HG03135 (cell line): ENCODE measurements at regions not wholly inside any gene's neighbourhood (a gene's known extent, or its start where the extent isn't known, plus 50 kb on each side); places are given as distances from the start of the nearest gene placed in this dataset.

ENCODE experiments used
- ATAC-seq: cut with Tn5 transposase; IDR thresholded peaks from one replicate; pipeline ENCODE4 v1.9.1; 2021; ENCODE audit warnings: mild to moderate bottlenecking, moderate library complexity; ENCODE audit not compliant: unreplicated experiment

DNA sequence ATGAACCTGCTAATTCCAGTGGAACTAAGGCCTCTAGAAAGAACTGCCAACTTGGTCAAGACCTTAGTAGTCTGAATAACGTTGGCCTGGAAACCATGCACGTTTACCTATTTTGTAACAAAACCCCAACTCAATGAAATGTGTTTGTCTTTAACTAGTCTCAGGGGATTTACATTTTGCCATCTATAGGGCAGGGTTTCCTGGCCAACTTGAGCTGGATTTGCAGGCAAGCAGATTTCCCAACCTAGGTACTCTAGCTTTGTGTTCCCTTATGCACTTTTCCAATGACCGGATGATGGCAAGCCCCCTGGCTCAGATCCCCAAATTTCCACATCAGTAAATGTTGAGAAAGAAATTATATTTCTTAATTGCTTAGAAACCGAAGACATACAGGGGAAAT lies 114.5 kb downstream of the IRS2 start:
- no peak for ATAC-seq

DNA sequence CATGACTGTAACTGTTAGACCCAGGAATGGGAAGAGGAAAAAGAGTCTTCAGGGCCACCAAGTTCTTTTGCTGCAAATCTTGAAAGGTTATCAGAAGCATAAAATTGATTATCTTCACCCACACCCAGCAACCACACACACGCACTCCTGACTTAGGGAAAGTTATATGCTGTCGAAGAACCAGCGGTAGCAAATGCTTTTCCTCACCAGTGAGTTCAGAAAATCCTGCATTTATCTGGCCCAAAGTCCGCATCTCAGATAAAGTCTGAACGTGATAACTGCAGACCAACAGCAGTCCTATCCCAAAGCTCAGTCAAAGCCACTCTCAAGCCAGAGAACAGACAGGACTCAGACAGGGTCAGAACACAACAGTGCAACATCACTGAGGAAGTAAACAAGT lies 115.6 kb downstream of the IRS2 start:
- no peak for ATAC-seq

DNA sequence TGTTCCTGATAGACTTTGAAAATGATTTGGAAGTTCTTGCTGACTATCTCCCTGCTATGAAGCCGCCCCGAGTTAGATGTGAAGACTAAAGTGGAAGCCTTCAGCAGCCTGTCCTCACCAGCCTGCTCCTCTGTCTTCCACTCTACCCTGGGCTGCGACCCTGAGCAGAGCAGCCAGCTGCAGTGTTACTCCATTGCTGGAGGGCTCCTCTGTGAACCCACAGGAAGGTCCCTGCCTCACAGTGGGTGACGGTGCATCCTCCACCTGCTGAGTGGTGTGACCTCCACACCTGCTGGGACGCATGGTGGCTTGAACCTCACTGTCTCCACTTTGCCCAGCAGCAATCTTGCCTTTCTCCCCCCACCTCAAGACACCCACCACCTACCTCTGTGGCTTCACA lies 116.4 kb downstream of the IRS2 start:
- ATAC-seq: no peak

DNA sequence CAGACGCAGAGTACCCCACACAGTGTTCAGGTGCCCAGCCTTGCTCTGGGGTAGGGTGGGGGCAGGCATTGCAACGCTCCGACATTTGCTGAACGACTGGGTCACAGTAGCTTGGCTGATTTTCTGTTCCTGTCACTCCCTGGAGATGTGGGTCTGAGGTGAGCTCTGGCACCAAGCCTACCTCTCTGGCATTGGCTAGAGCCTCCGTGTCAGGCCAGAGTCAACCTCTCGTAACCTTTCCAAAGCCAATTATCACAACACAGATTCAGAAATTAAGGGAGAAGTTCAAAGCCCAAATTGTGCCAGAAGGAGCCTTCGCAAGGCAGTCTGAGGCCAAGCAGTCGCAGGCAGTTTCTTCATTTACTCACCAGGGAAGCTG lies 117.2 kb downstream of the IRS2 start:
- no peak for ATAC-seq

DNA sequence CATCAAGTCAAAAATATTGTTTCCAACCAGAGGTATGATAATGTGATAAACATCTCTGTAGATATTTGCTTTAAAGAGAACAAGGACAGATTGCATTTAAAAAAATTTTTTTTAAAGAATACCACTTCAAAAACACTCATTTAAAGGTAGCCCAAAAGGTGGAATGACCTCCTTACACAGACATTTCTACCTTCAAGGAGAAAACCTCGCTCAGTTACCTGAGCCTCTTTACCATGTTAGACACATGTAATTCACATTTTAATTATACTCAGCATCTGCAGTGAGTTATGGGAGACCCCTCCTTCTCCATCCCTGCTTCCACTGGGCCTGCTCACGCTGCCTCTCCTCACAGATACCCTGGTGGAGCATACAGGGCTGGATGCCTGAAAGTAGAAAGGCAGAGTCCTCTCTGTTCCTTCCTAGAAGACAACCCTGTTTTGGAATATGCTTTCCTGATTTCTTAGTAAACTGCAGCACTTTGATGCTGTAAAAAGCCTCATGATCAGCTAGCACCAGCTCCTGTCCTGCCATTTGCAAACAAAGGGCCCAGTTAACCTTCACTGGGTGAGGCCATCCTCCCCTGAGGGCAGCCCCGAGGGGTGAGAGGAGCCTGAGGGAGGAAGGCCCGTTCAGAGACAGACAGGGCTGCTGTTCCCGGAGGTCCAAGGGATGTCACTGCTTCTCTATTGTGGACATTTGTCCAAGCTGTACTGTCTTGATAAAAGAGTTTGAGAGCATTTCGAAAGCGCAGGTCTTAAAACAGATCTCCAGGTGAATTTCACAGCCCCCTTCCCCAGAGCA lies 117.8 kb downstream of the IRS2 start:
- ATAC-seq: no peak

DNA sequence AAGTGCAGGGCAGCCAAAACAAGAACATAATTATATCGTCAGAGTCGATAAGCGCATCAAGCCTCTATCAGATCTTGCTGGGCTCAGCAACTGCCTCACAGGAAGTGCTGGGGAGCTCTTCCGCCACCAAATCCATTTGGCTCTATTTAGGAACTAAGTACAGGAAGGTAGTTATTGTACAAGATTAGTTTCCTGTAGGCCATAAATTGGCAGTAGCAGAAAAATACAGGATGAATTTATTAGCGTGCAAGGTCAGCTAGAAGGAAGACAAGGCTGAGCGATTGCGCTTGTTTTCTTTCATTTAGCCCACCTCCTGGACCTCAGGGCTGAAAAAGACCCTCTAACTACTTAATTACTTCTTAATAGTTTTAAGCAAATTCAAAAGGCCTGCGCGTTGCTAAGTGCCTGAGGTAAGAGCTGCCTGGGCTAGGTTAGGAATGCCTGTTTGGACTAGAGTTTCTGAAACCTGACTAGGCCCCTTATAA lies 118.5 kb downstream of the IRS2 start:
- ATAC-seq: no peak

DNA sequence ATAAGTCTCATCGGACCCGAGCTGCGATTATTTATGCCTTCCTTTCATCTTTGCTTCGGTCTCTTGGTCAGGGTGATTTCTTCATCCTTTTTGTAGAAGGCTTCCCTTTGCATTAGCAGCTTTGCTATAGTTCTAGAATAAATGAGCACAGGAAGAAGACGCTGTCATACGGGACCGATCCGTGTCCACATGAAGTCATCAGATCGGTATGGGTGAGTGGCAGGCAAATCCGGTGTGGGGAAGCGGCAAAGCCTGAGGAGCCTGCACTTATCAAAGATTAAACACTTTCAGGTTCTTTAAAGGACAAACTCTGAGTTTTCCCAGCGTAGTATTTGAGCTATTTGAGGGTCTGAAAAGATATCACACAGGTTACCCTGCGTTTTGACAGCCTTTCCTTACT lies 119.3 kb downstream of the IRS2 start:
- no peak for ATAC-seq

DNA sequence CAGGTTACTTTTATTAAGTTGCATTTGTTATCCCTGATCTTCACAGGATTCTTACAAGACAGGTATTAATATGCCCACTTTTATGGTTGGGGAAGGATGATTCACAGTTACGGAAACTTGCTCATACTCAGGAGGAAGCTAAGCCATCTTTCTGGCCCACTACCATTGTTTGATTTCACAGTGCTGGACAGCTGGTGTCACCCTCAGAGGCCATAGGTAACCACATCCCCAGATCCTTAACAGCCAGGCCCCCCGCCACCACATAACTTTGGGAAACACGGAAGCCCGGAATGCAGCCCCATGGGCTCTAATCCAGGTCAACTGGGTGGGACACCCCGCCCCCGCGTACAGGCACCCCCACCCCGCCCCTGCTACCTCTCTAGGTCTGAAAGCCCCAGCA lies 119.7 kb downstream of the IRS2 start:
- no peak for ATAC-seq

DNA sequence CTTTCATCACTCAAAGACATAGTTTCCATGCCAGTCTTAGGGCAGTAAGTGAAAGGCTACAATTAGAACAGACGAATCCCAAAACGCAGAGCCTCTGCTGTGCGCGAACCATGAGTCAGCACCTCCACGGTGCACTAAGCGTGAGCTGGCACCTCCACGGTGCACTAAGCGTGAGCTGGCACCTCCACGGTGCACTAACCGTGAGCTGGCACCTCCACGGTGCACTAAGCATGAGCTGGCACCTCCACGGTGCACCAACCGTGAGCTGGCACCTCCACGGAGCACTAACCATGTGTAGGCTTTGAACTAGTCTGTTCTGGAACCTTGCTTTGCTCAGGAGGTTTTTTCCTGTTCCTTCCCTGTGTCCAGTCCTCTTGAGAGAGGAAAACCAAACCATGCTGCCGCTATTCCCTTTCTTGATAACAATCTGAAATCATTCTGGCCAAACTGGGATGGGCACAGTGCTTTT lies 120.6 kb downstream of the IRS2 start:
- ATAC-seq: no peak

DNA sequence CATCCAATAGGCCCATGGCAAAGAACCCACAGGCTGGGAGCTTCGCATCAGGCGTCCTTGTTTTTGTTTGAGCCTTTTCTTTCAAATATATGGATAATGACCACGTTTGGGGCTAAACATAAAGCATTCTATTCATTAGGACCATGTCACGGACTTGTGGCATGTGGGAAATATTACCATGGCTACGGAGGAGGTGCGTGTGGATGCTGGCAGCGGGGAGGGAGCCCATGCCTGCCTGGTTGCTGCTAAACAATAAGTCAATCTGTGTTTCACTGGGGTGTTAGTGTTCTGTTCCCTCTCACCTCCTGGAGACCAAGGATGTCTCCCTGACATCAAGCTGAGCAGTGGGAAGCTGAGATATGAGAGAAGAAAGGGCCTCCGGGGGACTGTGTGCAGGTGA lies 121.1 kb downstream of the IRS2 start:
- no peak for ATAC-seq

DNA sequence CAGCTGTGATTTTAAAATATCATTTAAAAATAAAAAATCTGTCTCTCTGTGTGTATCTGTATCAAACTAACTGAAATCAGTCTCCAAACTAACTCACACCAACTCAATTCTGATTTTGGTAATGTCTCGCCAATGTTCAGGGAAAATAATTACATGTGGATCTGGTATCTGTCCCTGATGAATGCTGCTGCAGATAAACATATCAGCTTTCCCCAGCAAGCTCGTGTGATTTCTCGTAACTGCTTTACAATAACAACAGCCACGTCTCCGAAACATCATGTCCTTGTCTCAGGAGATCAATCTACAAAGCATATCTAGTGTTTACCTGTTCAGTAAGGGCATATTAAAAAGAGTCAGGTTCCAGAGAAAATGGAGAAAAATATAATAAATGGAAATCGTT lies 129.0 kb downstream of the IRS2 start:
- no peak for ATAC-seq

DNA sequence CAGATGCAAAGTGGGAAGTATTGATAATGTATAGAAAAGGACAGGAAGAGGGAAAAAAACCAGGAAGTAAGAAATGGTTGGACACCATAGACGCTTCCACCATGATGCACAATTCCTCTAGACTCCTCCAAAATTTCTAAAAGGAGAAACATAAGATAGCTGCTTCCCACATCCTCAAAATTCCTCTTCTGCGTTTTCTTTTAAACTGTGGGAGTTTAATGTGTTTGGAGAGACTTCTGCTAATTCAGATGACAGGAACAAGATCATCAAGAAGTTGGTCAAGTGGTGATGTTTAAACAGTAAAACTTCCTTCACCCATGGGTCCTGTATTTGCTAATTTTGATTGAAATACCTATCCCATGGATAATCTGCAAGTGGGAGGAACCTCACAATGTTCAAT lies 130.2 kb downstream of the IRS2 start:
- no peak for ATAC-seq

DNA sequence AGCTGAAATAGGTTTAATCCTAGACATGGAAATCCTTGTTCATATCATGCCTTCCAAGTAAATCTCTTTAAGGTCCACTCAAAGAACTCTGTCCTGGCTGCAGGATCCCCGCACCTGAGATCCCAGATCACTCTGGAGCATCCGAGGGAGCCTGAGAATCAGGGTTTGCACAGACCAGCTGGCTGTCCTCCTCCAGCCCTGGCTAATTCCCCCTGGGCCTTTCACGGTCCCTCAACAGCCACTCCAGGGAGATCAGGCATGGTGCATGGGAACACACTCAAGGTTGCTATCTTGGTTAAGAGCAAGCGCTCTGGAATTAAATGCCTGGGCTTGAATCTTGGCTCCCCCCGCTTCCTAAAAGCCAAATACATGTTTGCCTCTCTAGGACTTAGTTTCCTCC lies 130.8 kb downstream of the IRS2 start:
- no peak for ATAC-seq

DNA sequence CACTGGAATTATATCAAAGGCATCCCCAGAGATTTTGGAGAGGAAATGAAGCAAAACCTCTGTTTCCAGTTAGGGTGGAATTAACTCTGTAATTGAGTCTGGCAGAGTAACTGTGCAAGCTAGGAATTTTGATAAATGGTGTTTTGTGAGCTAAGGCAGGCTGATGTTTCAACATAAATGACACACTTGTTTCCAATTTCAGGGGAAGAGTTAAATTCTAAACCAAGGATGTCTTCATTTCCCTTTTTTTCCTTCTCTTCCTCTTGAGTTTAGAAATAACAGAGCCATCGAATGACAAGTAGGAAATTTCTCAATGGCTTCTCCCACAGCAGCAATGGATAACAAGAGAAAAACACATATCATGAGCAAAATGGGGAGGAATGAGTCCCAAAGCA lies 131.2 kb downstream of the IRS2 start:
- ATAC-seq: no peak

DNA sequence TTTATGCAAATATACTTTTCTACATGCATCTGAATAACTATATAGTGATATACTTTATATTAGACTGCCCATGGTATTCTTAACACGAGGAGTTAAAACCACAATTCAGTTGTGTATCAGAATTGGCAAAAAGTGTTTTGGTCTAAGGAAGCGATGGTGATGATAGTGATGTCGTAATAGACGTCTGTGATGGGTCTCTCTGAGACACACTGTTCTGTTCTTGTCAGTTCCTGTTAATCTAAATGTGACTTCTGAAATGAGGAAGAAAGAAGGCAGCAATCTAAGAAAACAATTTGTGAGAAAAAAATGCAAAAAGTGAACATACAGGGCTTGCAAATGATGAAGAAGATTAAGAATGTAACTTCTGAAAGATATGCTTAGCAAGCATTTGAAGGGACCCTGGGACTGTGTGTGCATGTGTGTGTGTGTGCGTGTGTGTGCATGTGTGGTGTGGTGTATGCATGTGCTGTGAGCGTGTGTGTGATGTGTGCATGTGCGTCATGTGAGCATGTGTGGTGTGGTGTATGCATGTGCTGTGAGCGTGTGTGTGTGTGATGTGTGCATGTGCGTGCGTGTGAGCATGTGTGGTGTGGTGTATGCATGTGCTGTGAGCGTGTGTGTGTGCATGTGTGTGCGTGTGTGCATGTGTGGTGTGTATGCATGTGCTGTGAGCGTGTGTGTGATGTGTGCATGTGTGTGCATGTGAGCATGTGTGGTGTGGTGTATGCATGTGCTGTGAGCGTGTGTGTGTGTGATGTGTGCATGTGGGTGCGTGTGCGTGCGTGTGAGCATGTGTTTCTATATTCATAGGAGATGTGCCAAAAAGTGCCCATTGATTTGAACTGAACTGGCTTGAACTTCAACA lies 131.8 kb downstream of the IRS2 start:
- no peak for ATAC-seq

DNA sequence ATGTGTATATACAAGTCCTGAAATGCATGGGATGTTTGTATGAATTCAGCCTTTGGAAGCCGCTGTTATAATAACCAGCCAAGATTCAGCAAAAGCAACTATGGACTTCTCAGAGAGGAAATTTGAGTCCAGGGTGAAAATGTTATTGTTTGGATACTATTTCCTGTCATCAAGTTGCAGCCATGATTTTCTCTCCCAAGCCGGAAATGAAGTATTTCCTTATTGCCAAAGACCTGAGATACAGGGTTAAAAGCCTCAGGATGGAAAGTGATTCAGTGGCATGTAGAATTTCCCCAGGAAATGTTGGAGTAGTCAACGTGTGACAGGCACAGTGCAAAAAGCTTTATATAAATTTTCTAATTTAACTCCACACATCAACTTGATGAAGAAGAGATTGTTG lies 133.9 kb downstream of the IRS2 start:
- no peak for ATAC-seq

DNA sequence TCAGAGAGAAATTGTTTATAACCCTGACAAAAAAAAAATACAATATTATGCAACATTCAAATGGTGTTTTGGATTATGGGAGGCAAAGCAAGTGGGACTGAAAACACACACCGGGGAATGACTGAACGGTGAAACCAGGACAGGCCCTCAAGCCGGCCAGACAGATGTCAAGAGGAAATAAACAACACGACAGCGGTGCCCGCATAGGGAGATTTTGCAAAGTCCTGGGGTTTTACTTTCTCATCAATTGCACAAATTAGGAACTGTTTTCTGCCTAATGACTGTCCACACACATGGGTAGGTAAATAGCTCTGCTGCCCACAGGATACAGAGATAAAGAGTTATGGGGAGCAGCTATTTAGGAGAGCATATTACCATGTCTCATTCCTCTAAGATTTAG lies 134.5 kb downstream of the IRS2 start:
- no peak for ATAC-seq

DNA sequence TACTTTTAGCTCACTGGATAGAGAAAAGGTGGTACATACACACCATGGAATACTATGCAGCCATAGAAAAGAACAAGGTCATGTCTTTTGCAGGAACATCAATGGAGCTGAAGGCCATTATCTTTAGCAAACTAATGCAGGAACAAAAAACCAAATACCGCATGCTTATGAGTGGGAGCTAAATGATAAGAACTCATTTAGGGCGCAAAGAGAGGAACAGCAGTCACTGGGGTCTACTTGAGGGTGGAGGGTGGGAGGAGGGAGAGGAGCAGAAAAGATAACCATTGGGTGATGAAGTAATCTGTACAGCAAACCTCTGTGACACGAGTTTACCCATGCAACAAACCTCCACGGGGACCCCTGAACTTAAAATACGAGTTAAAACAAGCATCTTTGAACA lies 135.1 kb downstream of the IRS2 start:
- ATAC-seq: no peak

DNA sequence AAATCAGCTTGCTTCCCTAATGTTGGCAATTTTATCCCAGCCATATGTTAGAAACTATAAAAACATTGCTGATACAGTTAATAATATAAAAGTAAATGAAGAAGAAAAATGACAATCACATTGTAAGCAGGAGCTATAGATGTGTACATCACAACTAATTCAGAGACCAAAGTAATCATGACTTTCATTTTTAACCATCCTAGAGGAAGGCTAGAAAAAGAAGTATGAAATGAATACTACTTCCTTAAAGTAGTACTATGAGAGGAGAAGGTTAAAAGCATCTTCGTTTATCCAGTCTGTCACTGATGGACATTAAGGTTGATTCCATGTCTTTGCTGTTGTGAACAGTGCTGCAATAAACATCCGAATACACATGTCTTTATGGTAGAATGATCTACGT lies 135.5 kb downstream of the IRS2 start:
- ATAC-seq: no peak

DNA sequence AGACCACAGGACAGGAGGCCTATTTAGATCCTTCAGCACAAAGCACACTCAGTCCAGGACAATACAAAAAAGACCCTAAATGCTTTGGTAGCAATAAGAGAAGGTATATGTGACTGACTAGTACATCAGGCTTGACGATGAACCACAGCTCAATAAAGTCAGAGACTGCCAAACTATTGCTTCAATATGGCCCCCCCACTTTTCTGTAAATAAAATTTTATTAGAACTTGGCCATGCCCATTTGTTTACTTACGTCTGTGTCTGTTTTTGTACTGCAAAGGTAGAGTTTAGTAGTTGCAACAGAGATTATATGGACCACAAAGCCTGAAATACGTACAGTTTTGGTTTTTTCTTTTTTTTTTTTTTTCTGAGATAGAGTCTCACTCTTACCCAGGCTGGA lies 136.7 kb downstream of the IRS2 start:
- no peak for ATAC-seq

DNA sequence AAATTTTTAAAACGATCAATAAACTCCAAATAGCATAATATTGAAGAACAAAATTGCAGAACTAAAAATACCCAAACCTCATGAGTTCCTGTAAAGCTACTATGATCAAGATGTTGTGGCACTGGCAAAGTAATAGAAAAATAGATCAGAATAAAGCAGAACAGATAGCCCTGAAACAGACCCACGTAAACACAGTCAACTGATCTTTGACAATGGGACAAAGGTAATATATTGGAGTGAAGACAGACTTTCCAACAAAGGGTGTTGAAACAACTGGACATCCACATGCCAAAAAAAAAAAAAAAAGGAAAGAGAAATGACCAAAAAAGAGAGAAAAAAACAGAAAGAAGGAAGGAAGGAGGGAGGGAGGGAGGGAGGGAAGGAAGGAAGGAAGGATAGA lies 138.7 kb downstream of the IRS2 start:
- ATAC-seq: no peak

DNA sequence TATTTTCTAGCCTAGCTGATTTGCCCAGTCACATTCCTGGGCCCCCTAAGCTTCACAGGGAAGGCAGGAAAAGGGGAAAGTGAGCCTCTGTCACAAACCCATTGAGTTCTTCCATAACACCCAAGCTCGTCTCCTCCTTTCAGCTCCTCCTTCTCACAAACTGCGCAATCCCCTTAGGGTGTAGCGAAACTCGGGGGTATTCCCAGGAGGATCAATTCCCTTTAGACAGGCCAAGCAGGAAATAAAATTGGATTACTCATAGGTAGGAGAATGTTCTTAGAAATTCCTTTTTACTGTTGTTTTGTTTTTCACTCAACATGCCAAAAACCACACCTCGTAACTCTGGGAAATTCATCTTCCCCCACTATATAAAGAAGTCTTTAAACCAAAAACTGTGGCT lies 139.3 kb downstream of the IRS2 start:
- ATAC-seq: no peak
